Left lung (tissue), 4 donors: ENCODE measurements at regions not wholly inside any gene's neighbourhood (a gene's known extent, or its start where the extent isn't known, plus 50 kb on each side); places are given as distances from the start of the nearest gene placed in this dataset.

Experiments used
- ATAC-seq: fragments of 200-7000 bp; cut with Tn5 transposase; one replicate; pipeline ENCODE4 v1.9.1; 2020; ENCODE audit warnings: moderate library complexity
- DNase-seq, 4 donors: peaks; one replicate each; pipeline ENCODE4 v3.0.0-alpha.2; 2013 to 2020
- H3K27ac ChIP-seq, 2 donors: fragments of 200-600 bp; sonication (generic) in 1 of 2; one replicate each; pipeline versions ENCODE4 v1.5.0 to v1.8.0; 2020 to 2021
- H3K27me3 ChIP-seq, 2 donors: fragments of 200-600 bp; sonication (generic) in 1 of 2; one replicate each; pipeline versions ENCODE4 v1.5.0 to v1.8.0; 2020 to 2021
- H3K36me3 ChIP-seq, 2 donors: fragments of 200-600 bp; sonication (generic) in 1 of 2; one replicate each; pipeline versions ENCODE4 v1.5.0 to v1.8.0; 2020 to 2021
- H3K4me1 ChIP-seq, 2 donors: fragments of 200-600 bp; one replicate each; pipeline ENCODE4 v1.8.0; 2021
- H3K4me3 ChIP-seq, 2 donors: fragments of 200-600 bp; sonication (generic) in 1 of 2; one replicate each; pipeline versions ENCODE4 v1.5.0 to v1.8.0; 2020 to 2021; ENCODE audit warnings: mild to moderate bottlenecking in 1 of 2
- H3K9me3 ChIP-seq, 2 donors: fragments of 200-600 bp; sonication (generic) in 1 of 2; one replicate each; pipeline versions ENCODE4 v1.5.0 to v1.8.0; 2020 to 2021
- CTCF ChIP-seq, 2 donors: fragments of 200-600 bp; sonication (generic) in 1 of 2; IDR thresholded peaks; one replicate each; pipeline versions ENCODE4 v1.5.0 to v1.8.0; 2021; ENCODE audit warnings: antibody characterized with exemption in 2 of 2
- intact Hi-C, 2 donors: fragments of 100-400 bp; cut with DNase I; formaldehyde crosslinking; loops; one replicate each; pipeline versions ENCODE4 v1.11.2 to v1.14.2; 2022
- donor health status: DM: no; HTN: yes; CAD: no.
- donor health status: DM: no; HTN: no; CAD: no.

- Histone ChIP-seq H3K36me3 (no peaks in the 10 kb centered on the region), H3K4me3 (no peak overlapping the region), H3K27me3 (no peaks in the 10 kb centered on the region), H3K9me3 (no peaks in the 10 kb centered on the region), H3K4me1 (no peaks in the 10 kb centered on the region), H3K27ac (no peak overlapping the region)
- TF ChIP-seq CTCF (IDR thresholded peaks at IDR 0.05), result no peak
- DNase-seq, result no peak
- no peak for ATAC-seq
- intact Hi-C loops, result no loop called here
Measured at GRCh38 chr3:36219398-36219797, 160.9 kb upstream of the STAC start.

- TF ChIP-seq CTCF (IDR thresholded peaks at IDR 0.05), result no peak
- H3K9me3 ChIP-seq, result no peaks in the 10 kb centered on the region
- ATAC-seq (no peak), DNase-seq (no peak)
- no peak overlapping the region for H3K27ac ChIP-seq
- no peak overlapping the region for H3K4me3 ChIP-seq
- intact Hi-C loops, result no loop called here
- no peaks in the 10 kb centered on the region for H3K4me1 ChIP-seq
- no peaks in the 10 kb centered on the region for H3K36me3 ChIP-seq
- no peaks in the 10 kb centered on the region for H3K27me3 ChIP-seq
Measured at GRCh38 chr3:36220173-36220572, 160.1 kb upstream of the STAC start.

- Histone ChIP-seq H3K27ac (no peak overlapping the region), H3K27me3 (no peaks in the 10 kb centered on the region), H3K9me3 (no peaks in the 10 kb centered on the region), H3K36me3 (no peaks in the 10 kb centered on the region), H3K4me1 (no peaks in the 10 kb centered on the region), H3K4me3 (no peak overlapping the region)
- intact Hi-C loops, result no loop called here
- ATAC-seq (no peak), DNase-seq (no peak)
- TF ChIP-seq CTCF (IDR thresholded peaks at IDR 0.05), result no peak
Measured at GRCh38 chr3:36221975-36222374, 158.3 kb upstream of the STAC start.

GRCh38 chr3:36227980-36228379 lies 152.3 kb upstream of the STAC start:
- Histone ChIP-seq H3K4me3 (no peak overlapping the region), H3K36me3 (no peaks in the 10 kb centered on the region), H3K4me1 (no peaks in the 10 kb centered on the region), H3K27me3 (no peaks in the 10 kb centered on the region), H3K27ac (no peak overlapping the region), H3K9me3 (no peaks in the 10 kb centered on the region)
- DNase-seq, result no peak
- intact Hi-C loops, result loop anchor here in 1 of 2 donors (5.0 kb wide), 1 partner anchor 209 kb away; no protein-coding TSS in a partner anchor
- ATAC-seq, result no peak
- TF ChIP-seq CTCF (IDR thresholded peaks at IDR 0.05), result no peak

- DNase-seq (no peak), ATAC-seq (no peak)
- Histone ChIP-seq H3K9me3 (peaks cover 0 to 3% of the 10 kb centered on the region in 2 donors), H3K36me3 (no peaks in the 10 kb centered on the region), H3K4me1 (no peaks in the 10 kb centered on the region), H3K4me3 (no peak overlapping the region), H3K27ac (no peak overlapping the region), H3K27me3 (no peaks in the 10 kb centered on the region)
- intact Hi-C loops, result loop anchor here in 1 of 2 donors (5.0 kb wide), 1 partner anchor 208 kb away; no protein-coding TSS in a partner anchor
- no peak for TF ChIP-seq CTCF (IDR thresholded peaks at IDR 0.05)
Measured at GRCh38 chr3:36229496-36229895, 150.8 kb upstream of the STAC start.
